ENCODE measurements at regions not wholly inside any gene's neighbourhood (a gene's known extent, or its start where the extent isn't known, plus 50 kb on each side); places are given as distances from the start of the nearest gene placed in this dataset.
"Not testable (repeated sequence)": the region's sequence is repeated elsewhere in the genome, so short reads cannot be mapped to it uniquely, and the experiment has no call there.

DNA sequence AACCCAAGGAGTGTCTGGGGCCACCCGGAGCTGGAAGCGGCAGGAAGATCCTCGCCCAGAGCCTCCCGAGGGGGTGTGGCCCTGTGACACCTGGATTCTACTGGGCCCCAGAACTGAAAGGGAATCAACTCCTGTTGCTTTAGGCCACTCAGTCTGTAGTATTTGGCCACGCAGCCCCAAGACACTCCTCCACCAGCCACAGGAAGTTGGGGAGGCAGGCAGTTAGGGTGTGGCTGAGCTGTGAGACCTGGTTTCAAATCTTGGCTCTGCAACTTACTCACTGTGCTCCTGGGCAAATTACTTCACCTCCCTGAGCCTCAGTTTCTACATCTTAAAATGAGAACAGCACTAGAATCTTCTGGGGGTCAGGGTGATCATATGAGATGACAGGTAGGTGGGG, 119.8 kb upstream of the PPP1R26 start:
- H3K9me3 ChIP-seq (ENCODE audit: control insufficient read depth in 3 of 3, low read length in 3 of 3) = no peaks in the 10 kb centered on the region
- no peaks in the 10 kb centered on the region for H3K36me3 ChIP-seq (ENCODE audit: control insufficient read depth in 3 of 3, insufficient read depth in 3 of 3, low read length in 3 of 3)
- no peak overlapping the region for H3K4me3 ChIP-seq (ENCODE audit: low read length in 3 of 3)
- H3K4me1 ChIP-seq (ENCODE audit: control insufficient read depth in 3 of 3, insufficient read depth in 3 of 3, low read length in 3 of 3) = no peaks in the 10 kb centered on the region
- peaks cover 22 to 44% (median 26%) of the 10 kb centered on the region in 3 donors for H3K27me3 ChIP-seq (ENCODE audit: control insufficient read depth in 3 of 3, insufficient read depth in 3 of 3, low read length in 3 of 3)
- H3K9ac ChIP-seq (ENCODE audit: low read depth in 1 of 3, low read length in 3 of 3) = no peak overlapping the region
- no peak overlapping the region for H3K27ac ChIP-seq (ENCODE audit: low read depth, low read length)

- H3K27me3 ChIP-seq (ENCODE audit: control insufficient read depth in 3 of 3, insufficient read depth in 3 of 3, low read length in 3 of 3) = peaks cover 22 to 43% (median 26%) of the 10 kb centered on the region in 3 donors
- H3K9me3 ChIP-seq (ENCODE audit: control insufficient read depth in 3 of 3, low read length in 3 of 3) = no peaks in the 10 kb centered on the region
- no peak overlapping the region for H3K4me3 ChIP-seq (ENCODE audit: low read length in 3 of 3)
- H3K9ac ChIP-seq (ENCODE audit: low read depth in 1 of 3, low read length in 3 of 3) = no peak overlapping the region
- no peak overlapping the region for H3K27ac ChIP-seq (ENCODE audit: low read depth, low read length)
- H3K4me1 ChIP-seq (ENCODE audit: control insufficient read depth in 3 of 3, insufficient read depth in 3 of 3, low read length in 3 of 3) = no peaks in the 10 kb centered on the region
- no peaks in the 10 kb centered on the region for H3K36me3 ChIP-seq (ENCODE audit: control insufficient read depth in 3 of 3, insufficient read depth in 3 of 3, low read length in 3 of 3)
Measured at GRCh38 chr9:135360617-135361016, 119.0 kb upstream of the PPP1R26 start.

DNA sequence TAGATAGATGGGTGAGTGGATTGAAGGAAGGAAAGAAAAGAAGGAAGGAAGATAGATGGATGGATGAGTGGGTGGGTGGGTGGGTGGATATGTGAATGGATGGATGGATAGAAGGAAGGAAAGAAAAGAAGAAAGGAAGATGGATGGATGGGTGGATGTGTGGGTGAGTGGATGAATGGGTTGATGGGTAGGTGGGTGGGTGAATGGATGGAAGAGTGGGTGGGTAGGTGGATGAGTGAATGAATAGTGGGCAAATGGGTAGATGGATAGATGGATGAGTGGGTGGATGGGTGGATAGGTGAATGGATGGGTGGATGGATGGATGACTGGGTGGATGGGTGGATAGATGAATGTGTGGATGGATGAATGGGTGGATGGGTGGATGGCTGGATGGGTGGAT, 117.9 kb upstream of the PPP1R26 start:
- not testable (repeated sequence) for H3K4me3 ChIP-seq (ENCODE audit: low read length in 3 of 3); H3K4me1 ChIP-seq (ENCODE audit: control insufficient read depth in 3 of 3, insufficient read depth in 3 of 3, low read length in 3 of 3); H3K36me3 ChIP-seq (ENCODE audit: control insufficient read depth in 3 of 3, insufficient read depth in 3 of 3, low read length in 3 of 3); H3K9me3 ChIP-seq (ENCODE audit: control insufficient read depth in 3 of 3, low read length in 3 of 3); H3K27ac ChIP-seq (ENCODE audit: low read depth, low read length); H3K9ac ChIP-seq (ENCODE audit: low read depth in 1 of 3, low read length in 3 of 3)
- H3K27me3 ChIP-seq (ENCODE audit: control insufficient read depth in 3 of 3, insufficient read depth in 3 of 3, low read length in 3 of 3) = peaks cover 27 to 38% (median 28%) of the 10 kb centered on the region in 3 donors

GRCh38 chr9:135363596-135363995, 116.0 kb upstream of the PPP1R26 start:
- Histone ChIP-seq H3K4me3 (ENCODE audit: low read length in 3 of 3) (no peak overlapping the region), H3K27me3 (ENCODE audit: control insufficient read depth in 3 of 3, insufficient read depth in 3 of 3, low read length in 3 of 3) (peaks cover 22 to 35% (median 22%) of the 10 kb centered on the region in 3 donors), H3K9me3 (ENCODE audit: control insufficient read depth in 3 of 3, low read length in 3 of 3) (no peaks in the 10 kb centered on the region), H3K36me3 (ENCODE audit: control insufficient read depth in 3 of 3, insufficient read depth in 3 of 3, low read length in 3 of 3) (no peaks in the 10 kb centered on the region), H3K27ac (ENCODE audit: low read depth, low read length) (no peak overlapping the region), H3K9ac (ENCODE audit: low read depth in 1 of 3, low read length in 3 of 3) (no peak overlapping the region), H3K4me1 (ENCODE audit: control insufficient read depth in 3 of 3, insufficient read depth in 3 of 3, low read length in 3 of 3) (no peaks in the 10 kb centered on the region)

DNA sequence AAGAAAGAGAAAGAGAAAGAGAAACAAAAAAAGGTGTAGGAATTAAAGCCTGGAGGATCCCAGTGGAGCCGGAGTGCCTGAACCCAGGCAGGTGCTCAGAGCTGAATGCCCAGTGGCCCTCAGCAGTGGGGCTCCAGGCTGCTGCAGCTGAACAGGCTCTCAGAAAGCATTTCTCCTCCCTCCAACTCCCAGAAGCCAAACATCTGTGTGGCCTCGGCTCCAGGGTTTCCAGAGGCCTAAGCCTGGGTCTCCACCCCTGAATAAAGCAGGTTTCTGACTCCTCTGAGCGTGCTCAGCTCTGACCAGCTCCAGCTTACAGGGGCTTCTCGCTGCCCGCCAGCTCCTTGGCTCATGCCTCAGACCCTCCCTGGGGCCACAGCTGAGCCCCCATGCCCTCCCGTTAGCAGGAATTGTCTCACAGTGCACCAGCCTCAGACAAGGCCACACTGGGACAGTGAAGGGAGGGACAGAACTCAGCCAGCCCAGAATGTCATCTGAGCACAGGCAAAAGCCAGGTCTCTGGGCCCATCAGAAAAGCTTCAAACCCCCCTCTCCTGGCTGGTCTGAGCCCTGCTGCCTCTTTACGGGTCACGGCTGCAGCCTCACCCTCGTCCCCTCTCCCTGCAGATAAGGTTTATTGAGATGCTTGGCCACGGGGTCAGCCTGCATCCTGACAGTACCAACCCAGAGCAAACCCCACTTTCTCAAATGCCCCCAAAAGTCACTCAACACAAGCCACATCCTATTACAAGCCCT, 114.4 kb upstream of the PPP1R26 start:
- no peak overlapping the region for H3K9ac ChIP-seq (ENCODE audit: low read depth in 1 of 3, low read length in 3 of 3)
- H3K4me3 ChIP-seq (ENCODE audit: low read length in 3 of 3) = no peak overlapping the region
- no peaks in the 10 kb centered on the region for H3K4me1 ChIP-seq (ENCODE audit: control insufficient read depth in 3 of 3, insufficient read depth in 3 of 3, low read length in 3 of 3)
- peaks cover 13 to 21% (median 20%) of the 10 kb centered on the region in 3 donors for H3K27me3 ChIP-seq (ENCODE audit: control insufficient read depth in 3 of 3, insufficient read depth in 3 of 3, low read length in 3 of 3)
- no peaks in the 10 kb centered on the region for H3K36me3 ChIP-seq (ENCODE audit: control insufficient read depth in 3 of 3, insufficient read depth in 3 of 3, low read length in 3 of 3)
- no peak overlapping the region for H3K27ac ChIP-seq (ENCODE audit: low read depth, low read length)
- H3K9me3 ChIP-seq (ENCODE audit: control insufficient read depth in 3 of 3, low read length in 3 of 3) = no peaks in the 10 kb centered on the region

DNA sequence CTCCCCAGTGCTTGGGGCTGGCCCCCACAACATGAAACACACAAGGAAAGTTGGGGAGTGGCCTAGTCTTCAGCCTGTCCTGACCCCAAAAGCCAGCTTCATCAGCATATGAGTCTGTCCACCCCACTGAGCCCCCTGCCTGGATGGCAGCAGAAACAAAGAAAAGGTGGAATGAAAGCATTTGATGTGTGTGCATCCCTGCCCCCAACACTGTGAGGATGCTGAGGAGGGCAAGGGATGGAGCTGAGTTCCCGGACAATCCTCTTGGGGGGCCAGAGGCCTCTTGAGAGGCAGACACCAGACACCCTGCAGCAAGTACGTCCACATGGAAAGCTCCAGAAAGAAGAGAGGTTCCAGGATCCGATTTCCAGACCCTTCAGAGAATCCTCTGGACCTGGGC, 113.5 kb upstream of the PPP1R26 start:
- Histone ChIP-seq H3K4me3 (ENCODE audit: low read length in 3 of 3) (no peak overlapping the region), H3K36me3 (ENCODE audit: control insufficient read depth in 3 of 3, insufficient read depth in 3 of 3, low read length in 3 of 3) (no peaks in the 10 kb centered on the region), H3K4me1 (ENCODE audit: control insufficient read depth in 3 of 3, insufficient read depth in 3 of 3, low read length in 3 of 3) (no peaks in the 10 kb centered on the region), H3K9ac (ENCODE audit: low read depth in 1 of 3, low read length in 3 of 3) (no peak overlapping the region), H3K27me3 (ENCODE audit: control insufficient read depth in 3 of 3, insufficient read depth in 3 of 3, low read length in 3 of 3) (peaks cover 10 to 20% (median 17%) of the 10 kb centered on the region in 3 donors), H3K9me3 (ENCODE audit: control insufficient read depth in 3 of 3, low read length in 3 of 3) (no peaks in the 10 kb centered on the region), H3K27ac (ENCODE audit: low read depth, low read length) (no peak overlapping the region)

- Histone ChIP-seq H3K36me3 (ENCODE audit: control insufficient read depth in 3 of 3, insufficient read depth in 3 of 3, low read length in 3 of 3) (no peaks in the 10 kb centered on the region), H3K27ac (ENCODE audit: low read depth, low read length) (no peak overlapping the region), H3K9me3 (ENCODE audit: control insufficient read depth in 3 of 3, low read length in 3 of 3) (no peaks in the 10 kb centered on the region), H3K9ac (ENCODE audit: low read depth in 1 of 3, low read length in 3 of 3) (no peak overlapping the region), H3K4me1 (ENCODE audit: control insufficient read depth in 3 of 3, insufficient read depth in 3 of 3, low read length in 3 of 3) (no peaks in the 10 kb centered on the region), H3K27me3 (ENCODE audit: control insufficient read depth in 3 of 3, insufficient read depth in 3 of 3, low read length in 3 of 3) (peaks cover 9 to 43% (median 39%) of the 10 kb centered on the region in 3 donors), H3K4me3 (ENCODE audit: low read length in 3 of 3) (no peak overlapping the region)
Measured at GRCh38 chr9:135369412-135369990, 110.1 kb upstream of the PPP1R26 start.

GRCh38 chr9:135370411-135371375, 108.9 kb upstream of the PPP1R26 start:
- no peaks in the 10 kb centered on the region for H3K9me3 ChIP-seq (ENCODE audit: control insufficient read depth in 3 of 3, low read length in 3 of 3)
- H3K4me3 ChIP-seq (ENCODE audit: low read length in 3 of 3) = no peak overlapping the region
- no peak overlapping the region for H3K27ac ChIP-seq (ENCODE audit: low read depth, low read length)
- no peaks in the 10 kb centered on the region for H3K4me1 ChIP-seq (ENCODE audit: control insufficient read depth in 3 of 3, insufficient read depth in 3 of 3, low read length in 3 of 3)
- H3K36me3 ChIP-seq (ENCODE audit: control insufficient read depth in 3 of 3, insufficient read depth in 3 of 3, low read length in 3 of 3) = no peaks in the 10 kb centered on the region
- H3K9ac ChIP-seq (ENCODE audit: low read depth in 1 of 3, low read length in 3 of 3) = no peak overlapping the region
- peaks cover 16 to 49% (median 41%) of the 10 kb centered on the region in 3 donors for H3K27me3 ChIP-seq (ENCODE audit: control insufficient read depth in 3 of 3, insufficient read depth in 3 of 3, low read length in 3 of 3)

- no peak overlapping the region for H3K27ac ChIP-seq (ENCODE audit: low read depth, low read length)
- H3K36me3 ChIP-seq (ENCODE audit: control insufficient read depth in 3 of 3, insufficient read depth in 3 of 3, low read length in 3 of 3) = no peaks in the 10 kb centered on the region
- H3K27me3 ChIP-seq (ENCODE audit: control insufficient read depth in 3 of 3, insufficient read depth in 3 of 3, low read length in 3 of 3) = peaks cover 19 to 55% (median 48%) of the 10 kb centered on the region in 3 donors
- no peaks in the 10 kb centered on the region for H3K4me1 ChIP-seq (ENCODE audit: control insufficient read depth in 3 of 3, insufficient read depth in 3 of 3, low read length in 3 of 3)
- no peak overlapping the region for H3K4me3 ChIP-seq (ENCODE audit: low read length in 3 of 3)
- no peak overlapping the region for H3K9ac ChIP-seq (ENCODE audit: low read depth in 1 of 3, low read length in 3 of 3)
- no peaks in the 10 kb centered on the region for H3K9me3 ChIP-seq (ENCODE audit: control insufficient read depth in 3 of 3, low read length in 3 of 3)
Measured at GRCh38 chr9:135371535-135371934, 108.0 kb upstream of the PPP1R26 start.
